ENCODE measurements at regions not wholly inside any gene's neighbourhood (a gene's known extent, or its start where the extent isn't known, plus 50 kb on each side); places are given as distances from the start of the nearest gene placed in this dataset.

- H3K27me3 ChIP-seq (replicated peaks in 1 of 2; ENCODE audit: control insufficient read depth in 2 of 2, extremely low read depth in 1 of 2, insufficient read depth in 2 of 2, low read length in 1 of 2), result no peaks in the 10 kb centered on the region
- no peak overlapping the region for H3K27ac ChIP-seq (ENCODE audit: low read length)
- Mint-ChIP-seq H3K4me1 (no peaks in the 10 kb centered on the region), H3K27me3 (peaks cover 0 to 3% of the 10 kb centered on the region in 2 donors), H3K9me3 (no peaks in the 10 kb centered on the region), H3K27ac (no peak overlapping the region), H3K4me3 (no peak overlapping the region), H3K36me3 (no peaks in the 10 kb centered on the region)
- ChIA-PET POLR2A (no interaction called here), CTCF (no interaction called here)
- no peak overlapping the region for H3K4me3 ChIP-seq (ENCODE audit: control insufficient read depth in 1 of 2, extremely low read depth in 1 of 2, low read length in 1 of 2)
- no peaks in the 10 kb centered on the region for H3K36me3 ChIP-seq (ENCODE audit: control insufficient read depth in 2 of 2, extremely low read depth in 1 of 2, insufficient read depth in 1 of 2, low read length in 1 of 2)
- 100% methylated on average over 1 of the region's 4 CpGs for WGBS (ENCODE audit: insufficient coverage)
- H3K9me3 ChIP-seq, result no peaks in the 10 kb centered on the region
- ATAC-seq (replicated peaks in 1 of 4) (no peak), DNase-seq (no peak)
- H3K4me1 ChIP-seq (ENCODE audit: control insufficient read depth in 1 of 2, extremely low read depth in 1 of 2, insufficient read depth in 2 of 2, low read length in 2 of 2), result no peaks in the 10 kb centered on the region
These were observed 509.5 kb upstream of the PAPPA start for GRCh38 chr9:115643948-115644727.

- no peaks in the 10 kb centered on the region for H3K9me3 Mint-ChIP-seq
- CTCF ChIA-PET, result no interaction called here
- no peak overlapping the region for H3K4me3 Mint-ChIP-seq
- no peaks in the 10 kb centered on the region for H3K36me3 Mint-ChIP-seq
- H3K27me3 Mint-ChIP-seq, result peaks cover 0 to 4% of the 10 kb centered on the region in 2 donors
- WGBS (ENCODE audit: insufficient coverage), result 76% methylated on average over 9 of the region's 9 CpGs
- no peaks in the 10 kb centered on the region for H3K9me3 ChIP-seq
- no peaks in the 10 kb centered on the region for H3K4me1 ChIP-seq (ENCODE audit: control insufficient read depth in 1 of 2, extremely low read depth in 1 of 2, insufficient read depth in 2 of 2, low read length in 2 of 2)
- no peak overlapping the region for H3K27ac ChIP-seq (ENCODE audit: low read length)
- H3K4me1 Mint-ChIP-seq, result no peaks in the 10 kb centered on the region
- H3K4me3 ChIP-seq (ENCODE audit: control insufficient read depth in 1 of 2, extremely low read depth in 1 of 2, low read length in 1 of 2), result no peak overlapping the region
- DNase-seq, result no peak
- no peak overlapping the region for H3K27ac Mint-ChIP-seq
- no peak for ATAC-seq (replicated peaks in 1 of 4)
- no peaks in the 10 kb centered on the region for H3K27me3 ChIP-seq (replicated peaks in 1 of 2; ENCODE audit: control insufficient read depth in 2 of 2, extremely low read depth in 1 of 2, insufficient read depth in 2 of 2, low read length in 1 of 2)
- no peaks in the 10 kb centered on the region for H3K36me3 ChIP-seq (ENCODE audit: control insufficient read depth in 2 of 2, extremely low read depth in 1 of 2, insufficient read depth in 1 of 2, low read length in 1 of 2)
- POLR2A ChIA-PET, result no interaction called here
These were observed 503.6 kb upstream of the PAPPA start for GRCh38 chr9:115649991-115650472.

- DNase-seq (no peak), ATAC-seq (replicated peaks in 1 of 4) (no peak)
- no peaks in the 10 kb centered on the region for H3K9me3 Mint-ChIP-seq
- no peak overlapping the region for H3K27ac ChIP-seq (ENCODE audit: low read length)
- H3K27me3 ChIP-seq (replicated peaks in 1 of 2; ENCODE audit: control insufficient read depth in 2 of 2, extremely low read depth in 1 of 2, insufficient read depth in 2 of 2, low read length in 1 of 2), result no peaks in the 10 kb centered on the region
- no peak overlapping the region for H3K4me3 Mint-ChIP-seq
- H3K4me1 ChIP-seq (ENCODE audit: control insufficient read depth in 1 of 2, extremely low read depth in 1 of 2, insufficient read depth in 2 of 2, low read length in 2 of 2), result no peaks in the 10 kb centered on the region
- H3K4me1 Mint-ChIP-seq, result no peaks in the 10 kb centered on the region
- H3K9me3 ChIP-seq, result no peaks in the 10 kb centered on the region
- H3K27ac Mint-ChIP-seq, result no peak overlapping the region
- no peaks in the 10 kb centered on the region for H3K36me3 ChIP-seq (ENCODE audit: control insufficient read depth in 2 of 2, extremely low read depth in 1 of 2, insufficient read depth in 1 of 2, low read length in 1 of 2)
- ChIA-PET CTCF (no interaction called here), POLR2A (no interaction called here)
- H3K27me3 Mint-ChIP-seq, result peaks cover 0 to 4% of the 10 kb centered on the region in 2 donors
- H3K36me3 Mint-ChIP-seq, result no peaks in the 10 kb centered on the region
- H3K4me3 ChIP-seq (ENCODE audit: control insufficient read depth in 1 of 2, extremely low read depth in 1 of 2, low read length in 1 of 2), result no peak overlapping the region
These were observed 502.8 kb upstream of the PAPPA start for GRCh38 chr9:115650768-115651167.

GRCh38 chr9:115651461-115651860, 502.1 kb upstream of the PAPPA start:
- Mint-ChIP-seq H3K4me1 (no peaks in the 10 kb centered on the region), H3K4me3 (no peak overlapping the region), H3K9me3 (no peaks in the 10 kb centered on the region), H3K27ac (no peak overlapping the region), H3K27me3 (peaks cover 0 to 4% of the 10 kb centered on the region in 2 donors), H3K36me3 (no peaks in the 10 kb centered on the region)
- POLR2A ChIA-PET, result no interaction called here
- no peak for DNase-seq
- Histone ChIP-seq H3K4me1 (ENCODE audit: control insufficient read depth in 1 of 2, extremely low read depth in 1 of 2, insufficient read depth in 2 of 2, low read length in 2 of 2) (no peaks in the 10 kb centered on the region), H3K36me3 (ENCODE audit: control insufficient read depth in 2 of 2, extremely low read depth in 1 of 2, insufficient read depth in 1 of 2, low read length in 1 of 2) (no peaks in the 10 kb centered on the region), H3K4me3 (ENCODE audit: control insufficient read depth in 1 of 2, extremely low read depth in 1 of 2, low read length in 1 of 2) (no peak overlapping the region), H3K9me3 (no peaks in the 10 kb centered on the region), H3K27me3 (replicated peaks in 1 of 2; ENCODE audit: control insufficient read depth in 2 of 2, extremely low read depth in 1 of 2, insufficient read depth in 2 of 2, low read length in 1 of 2) (no peaks in the 10 kb centered on the region), H3K27ac (ENCODE audit: low read length) (no peak overlapping the region)
- CTCF ChIA-PET, result no interaction called here
- ATAC-seq (replicated peaks in 1 of 4), result no peak

GRCh38 chr9:115653171-115653606, 500.4 kb upstream of the PAPPA start:
- POLR2A ChIA-PET, result no interaction called here
- no CpG with 5 or more reads among the region's 3 CpGs for WGBS (ENCODE audit: insufficient coverage)

GRCh38 chr9:115657695-115658094, 495.9 kb upstream of the PAPPA start:
- Histone ChIP-seq H3K9me3 (no peaks in the 10 kb centered on the region), H3K27ac (ENCODE audit: low read length) (no peak overlapping the region), H3K36me3 (ENCODE audit: control insufficient read depth in 2 of 2, extremely low read depth in 1 of 2, insufficient read depth in 1 of 2, low read length in 1 of 2) (no peaks in the 10 kb centered on the region), H3K27me3 (replicated peaks in 1 of 2; ENCODE audit: control insufficient read depth in 2 of 2, extremely low read depth in 1 of 2, insufficient read depth in 2 of 2, low read length in 1 of 2) (no peaks in the 10 kb centered on the region), H3K4me3 (ENCODE audit: control insufficient read depth in 1 of 2, extremely low read depth in 1 of 2, low read length in 1 of 2) (no peak overlapping the region), H3K4me1 (ENCODE audit: control insufficient read depth in 1 of 2, extremely low read depth in 1 of 2, insufficient read depth in 2 of 2, low read length in 2 of 2) (no peaks in the 10 kb centered on the region)
- Mint-ChIP-seq H3K4me3 (no peak overlapping the region), H3K27ac (no peak overlapping the region), H3K9me3 (no peaks in the 10 kb centered on the region), H3K36me3 (no peaks in the 10 kb centered on the region), H3K4me1 (no peaks in the 10 kb centered on the region), H3K27me3 (peaks cover 6 to 21% of the 10 kb centered on the region in 2 donors)
- CTCF ChIA-PET, result no interaction called here
- POLR2A ChIA-PET, result no interaction called here
- ATAC-seq (replicated peaks in 1 of 4), result no peak
- no CpG with 5 or more reads among the region's 2 CpGs for WGBS (ENCODE audit: insufficient coverage)
- DNase-seq, result no peak

More at GRCh38 chr9:115653171-115653606, 500.4 kb upstream of the PAPPA start:
- H3K4me1 Mint-ChIP-seq, result no peaks in the 10 kb centered on the region
- H3K4me1 ChIP-seq (ENCODE audit: control insufficient read depth in 1 of 2, extremely low read depth in 1 of 2, insufficient read depth in 2 of 2, low read length in 2 of 2), result no peaks in the 10 kb centered on the region
- no peak overlapping the region for H3K4me3 Mint-ChIP-seq
- CTCF ChIA-PET, result no interaction called here
- no peaks in the 10 kb centered on the region for H3K9me3 Mint-ChIP-seq
- H3K27me3 ChIP-seq (replicated peaks in 1 of 2; ENCODE audit: control insufficient read depth in 2 of 2, extremely low read depth in 1 of 2, insufficient read depth in 2 of 2, low read length in 1 of 2), result no peaks in the 10 kb centered on the region
- DNase-seq (no peak), ATAC-seq (replicated peaks in 1 of 4) (no peak)
- H3K27me3 Mint-ChIP-seq, result peaks cover 0 to 4% of the 10 kb centered on the region in 2 donors
- H3K36me3 ChIP-seq (ENCODE audit: control insufficient read depth in 2 of 2, extremely low read depth in 1 of 2, insufficient read depth in 1 of 2, low read length in 1 of 2), result no peaks in the 10 kb centered on the region
- H3K27ac ChIP-seq (ENCODE audit: low read length), result no peak overlapping the region
- H3K9me3 ChIP-seq, result no peaks in the 10 kb centered on the region
- no peaks in the 10 kb centered on the region for H3K36me3 Mint-ChIP-seq
- no peak overlapping the region for H3K4me3 ChIP-seq (ENCODE audit: control insufficient read depth in 1 of 2, extremely low read depth in 1 of 2, low read length in 1 of 2)
- H3K27ac Mint-ChIP-seq, result no peak overlapping the region

- H3K4me3 Mint-ChIP-seq, result no peak overlapping the region
- no peak overlapping the region for H3K27ac Mint-ChIP-seq
- H3K36me3 Mint-ChIP-seq, result no peaks in the 10 kb centered on the region
- no CpG with 5 or more reads among the region's 2 CpGs for WGBS (ENCODE audit: insufficient coverage)
- no peaks in the 10 kb centered on the region for H3K4me1 Mint-ChIP-seq
- H3K27me3 Mint-ChIP-seq, result peaks cover 2 to 10% of the 10 kb centered on the region in 2 donors
- H3K4me3 ChIP-seq (ENCODE audit: control insufficient read depth in 1 of 2, extremely low read depth in 1 of 2, low read length in 1 of 2), result no peak overlapping the region
- no peak for ATAC-seq (replicated peaks in 1 of 4)
- CTCF ChIA-PET, result no interaction called here
- POLR2A ChIA-PET, result interaction anchor here in 1 of 2 donors (0.7 kb wide), 1 partner anchor 726 kb away, joined by 3 read pairs; no protein-coding TSS in a partner anchor
- DNase-seq, result no peak
- H3K27ac ChIP-seq (ENCODE audit: low read length), result no peak overlapping the region
- no peaks in the 10 kb centered on the region for H3K27me3 ChIP-seq (replicated peaks in 1 of 2; ENCODE audit: control insufficient read depth in 2 of 2, extremely low read depth in 1 of 2, insufficient read depth in 2 of 2, low read length in 1 of 2)
- no peaks in the 10 kb centered on the region for H3K4me1 ChIP-seq (ENCODE audit: control insufficient read depth in 1 of 2, extremely low read depth in 1 of 2, insufficient read depth in 2 of 2, low read length in 2 of 2)
- H3K9me3 Mint-ChIP-seq, result peaks cover 0 to 2% (median 0%) of the 10 kb centered on the region in 3 donors
- no peaks in the 10 kb centered on the region for H3K36me3 ChIP-seq (ENCODE audit: control insufficient read depth in 2 of 2, extremely low read depth in 1 of 2, insufficient read depth in 1 of 2, low read length in 1 of 2)
- H3K9me3 ChIP-seq, result no peaks in the 10 kb centered on the region
These were observed 488.1 kb upstream of the PAPPA start for GRCh38 chr9:115665519-115665918.

All from T-cell (primary cell).